Thymus (tissue), 11 donors: ENCODE measurements at regions not wholly inside any gene's neighbourhood (a gene's known extent, or its start where the extent isn't known, plus 50 kb on each side); places are given as distances from the start of the nearest gene placed in this dataset.

ENCODE experiments used
- DNase-seq, 9 donors: peaks; one replicate each; pipeline ENCODE4 v3.0.0-alpha.2; 2013; ENCODE audit warnings: low spot score in 9 of 9, low read depth in 6 of 9, missing footprints in 1 of 9
- H3K27ac ChIP-seq, 2 donors: one replicate each; pipeline ENCODE4 v1.5.1; 2013; ENCODE audit warnings: control low read depth in 1 of 2, low read depth in 1 of 2, low read length in 1 of 2, mild to moderate bottlenecking in 1 of 2, moderate library complexity in 1 of 2
- H3K27me3 ChIP-seq, 2 donors: one replicate each; pipeline ENCODE4 v1.5.1; 2013; ENCODE audit warnings: low read length in 1 of 2; ENCODE audit not compliant: control insufficient read depth in 2 of 2, insufficient read depth in 1 of 2
- H3K36me3 ChIP-seq, 2 donors: one replicate each; pipeline ENCODE4 v1.5.1; 2013; ENCODE audit warnings: low read length in 1 of 2, mild to moderate bottlenecking in 1 of 2, moderate library complexity in 1 of 2; ENCODE audit not compliant: control insufficient read depth in 2 of 2, insufficient read depth in 2 of 2
- H3K4me1 ChIP-seq, 2 donors: one replicate each; pipeline ENCODE4 v1.5.1; 2013; ENCODE audit warnings: low read length in 2 of 2; ENCODE audit not compliant: control insufficient read depth in 2 of 2, insufficient read depth in 2 of 2
- H3K4me3 ChIP-seq, 2 donors: one replicate each; pipeline ENCODE4 v1.5.1; 2013; ENCODE audit warnings: low read length in 2 of 2, control low read depth in 1 of 2, mild to moderate bottlenecking in 1 of 2
- H3K9me3 ChIP-seq, 2 donors: one replicate each; pipeline ENCODE4 v1.5.1; 2013; ENCODE audit warnings: low read length in 1 of 2, mild to moderate bottlenecking in 1 of 2; ENCODE audit not compliant: control insufficient read depth in 2 of 2, insufficient read depth in 1 of 2
- WGBS: extraction: QIAGEN DNeasy Blood & Tissue Kit; methylation state at CpG from one replicate; pipeline ENCODE4 v1.1.7; 2013; 5-methylcytosine and 5-hydroxymethylcytosine counted together
- donor health status: healthy.

- Histone ChIP-seq H3K36me3 (no peaks in the 10 kb centered on the region), H3K4me1 (no peaks in the 10 kb centered on the region), H3K27ac (no peak overlapping the region), H3K9me3 (no peaks in the 10 kb centered on the region), H3K4me3 (no peak overlapping the region), H3K27me3 (no peaks in the 10 kb centered on the region)
- DNase-seq, result no peak
- WGBS, result 70% methylated on average over 3 of the region's 3 CpGs
Observed at GRCh38 chr20:9955646-9956045, 79.1 kb upstream of the ANKEF1 start.

DNA sequence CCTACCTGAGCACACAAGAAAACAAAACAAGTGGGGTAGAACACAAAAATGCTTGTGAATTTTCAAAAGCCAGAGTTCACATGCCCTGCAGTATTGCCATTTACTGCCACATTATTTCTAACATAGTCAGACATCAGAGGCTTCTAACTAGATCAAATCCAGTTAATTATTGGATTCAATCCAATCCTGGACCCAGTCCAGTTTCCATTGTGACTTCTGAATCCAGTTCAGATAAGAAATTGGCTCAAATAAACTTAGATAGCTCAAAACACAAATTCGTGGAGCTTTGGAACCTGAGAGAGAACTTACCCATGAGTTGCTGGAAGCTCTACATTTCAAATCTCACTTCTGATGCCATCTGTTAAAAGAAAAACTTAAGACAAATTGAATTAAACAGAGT is 85.2 kb upstream of the ANKEF1 start:
- no peaks in the 10 kb centered on the region for H3K36me3 ChIP-seq
- peaks cover 0 to 2% of the 10 kb centered on the region in 2 donors for H3K27me3 ChIP-seq
- H3K9me3 ChIP-seq, result no peaks in the 10 kb centered on the region
- H3K4me3 ChIP-seq, result no peak overlapping the region
- no peak for DNase-seq
- no peaks in the 10 kb centered on the region for H3K4me1 ChIP-seq
- WGBS, result 83% methylated on average over 1 of the region's 1 CpG
- no peak overlapping the region for H3K27ac ChIP-seq

DNA sequence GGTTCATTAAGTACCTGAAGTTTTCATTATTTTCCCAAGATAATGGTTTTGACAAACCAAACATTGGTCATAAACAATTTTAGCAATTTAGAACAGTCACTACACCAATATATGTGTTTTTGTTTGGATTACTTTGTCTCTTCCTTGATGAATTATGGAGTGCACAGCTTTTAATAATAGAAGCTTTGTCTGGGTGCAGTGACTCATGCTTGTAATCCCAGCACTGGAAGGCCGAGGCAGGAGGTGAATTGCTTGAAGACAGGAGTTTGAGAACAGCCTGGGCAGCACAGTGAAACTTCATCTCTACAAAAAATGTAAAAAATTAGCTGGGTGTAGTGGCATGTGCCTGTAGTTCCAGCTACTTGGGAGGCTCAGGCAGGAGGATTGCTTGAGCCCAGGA is 89.4 kb upstream of the ANKEF1 start:
- Histone ChIP-seq H3K27ac (no peak overlapping the region), H3K4me3 (no peak overlapping the region), H3K27me3 (peaks cover 0 to 2% of the 10 kb centered on the region in 2 donors), H3K4me1 (no peaks in the 10 kb centered on the region), H3K36me3 (no peaks in the 10 kb centered on the region), H3K9me3 (no peaks in the 10 kb centered on the region)
- WGBS, result 90% methylated on average over 1 of the region's 1 CpG
- DNase-seq, result no peak

DNA sequence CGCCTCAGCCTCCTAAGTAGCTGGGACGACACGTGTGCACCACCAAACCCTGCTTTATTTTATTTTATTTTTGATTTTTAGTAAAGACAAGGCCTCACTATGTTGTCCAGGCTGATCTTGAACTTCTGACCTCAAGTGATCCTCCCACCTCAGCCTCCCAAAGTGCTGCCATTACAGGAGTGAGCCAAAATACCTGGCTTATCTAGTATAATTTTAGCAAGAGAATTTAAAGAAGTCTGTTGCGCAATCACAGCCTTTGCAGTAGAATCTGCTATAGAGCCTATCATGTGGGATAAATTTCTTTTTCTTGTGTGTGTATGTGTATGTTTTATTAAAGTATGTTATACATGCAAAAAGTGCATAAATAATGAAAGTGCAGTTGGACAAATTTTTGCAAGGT is 92.1 kb upstream of the ANKEF1 start:
- no peaks in the 10 kb centered on the region for H3K9me3 ChIP-seq
- no peak overlapping the region for H3K4me3 ChIP-seq
- DNase-seq, result no peak
- no peaks in the 10 kb centered on the region for H3K4me1 ChIP-seq
- no peaks in the 10 kb centered on the region for H3K27me3 ChIP-seq
- 95% methylated on average over 4 of the region's 4 CpGs for WGBS
- H3K36me3 ChIP-seq, result no peaks in the 10 kb centered on the region
- no peak overlapping the region for H3K27ac ChIP-seq

DNA sequence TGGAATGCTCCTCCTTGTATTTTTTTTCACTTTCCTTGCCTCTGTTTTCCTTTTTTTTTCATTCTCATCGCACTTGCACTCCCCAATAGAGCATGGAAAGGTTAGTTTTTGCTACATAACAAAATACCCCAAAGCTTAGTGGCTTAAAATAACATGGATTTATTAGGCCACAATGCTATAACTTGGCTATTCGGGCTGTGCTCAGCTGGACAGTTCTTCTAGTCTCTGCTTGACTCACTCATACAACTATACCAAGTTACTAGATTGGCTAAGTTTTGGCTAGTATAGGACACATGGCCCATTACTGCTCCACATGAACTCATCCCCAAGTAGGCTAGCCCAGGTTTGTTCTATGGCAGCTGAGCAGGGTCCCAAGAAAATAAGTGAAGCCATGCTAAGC is 94.5 kb upstream of the ANKEF1 start:
- H3K36me3 ChIP-seq, result no peaks in the 10 kb centered on the region
- H3K4me1 ChIP-seq, result no peaks in the 10 kb centered on the region
- 86% methylated on average over 2 of the region's 2 CpGs for WGBS
- H3K27ac ChIP-seq, result no peak overlapping the region
- H3K4me3 ChIP-seq, result no peak overlapping the region
- H3K27me3 ChIP-seq, result no peaks in the 10 kb centered on the region
- no peak for DNase-seq
- H3K9me3 ChIP-seq, result no peaks in the 10 kb centered on the region

DNA sequence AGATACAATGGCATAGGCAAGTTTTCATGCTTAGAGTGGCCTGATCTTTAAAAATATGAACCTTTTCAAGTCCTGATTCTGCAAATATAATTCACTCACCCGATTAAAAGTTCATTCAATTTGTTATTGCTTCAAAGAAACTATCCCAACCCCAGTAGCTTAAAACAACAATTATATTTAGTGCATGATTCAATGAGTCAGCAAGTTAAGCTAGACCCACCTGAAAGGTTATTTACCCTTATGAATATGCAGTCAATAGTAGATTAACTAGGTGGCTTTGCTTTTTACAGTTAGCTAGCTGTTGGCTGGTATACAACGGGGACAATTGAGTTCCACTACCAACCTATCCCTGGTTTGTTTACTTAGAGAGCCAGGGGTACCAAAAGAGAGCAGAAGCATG is 95.6 kb upstream of the ANKEF1 start:
- Histone ChIP-seq H3K4me3 (no peak overlapping the region), H3K27me3 (no peaks in the 10 kb centered on the region), H3K4me1 (no peaks in the 10 kb centered on the region), H3K27ac (no peak overlapping the region), H3K9me3 (no peaks in the 10 kb centered on the region), H3K36me3 (no peaks in the 10 kb centered on the region)
- no peak for DNase-seq
- WGBS, result 90% methylated on average over 2 of the region's 2 CpGs

GRCh38 chr20:9935285-9935684 is 96.4 kb upstream of the PAK5 start:
- no peak for DNase-seq
- Histone ChIP-seq H3K36me3 (no peaks in the 10 kb centered on the region), H3K9me3 (no peaks in the 10 kb centered on the region), H3K4me3 (no peak overlapping the region), H3K27ac (no peak overlapping the region), H3K4me1 (no peaks in the 10 kb centered on the region), H3K27me3 (no peaks in the 10 kb centered on the region)

DNA sequence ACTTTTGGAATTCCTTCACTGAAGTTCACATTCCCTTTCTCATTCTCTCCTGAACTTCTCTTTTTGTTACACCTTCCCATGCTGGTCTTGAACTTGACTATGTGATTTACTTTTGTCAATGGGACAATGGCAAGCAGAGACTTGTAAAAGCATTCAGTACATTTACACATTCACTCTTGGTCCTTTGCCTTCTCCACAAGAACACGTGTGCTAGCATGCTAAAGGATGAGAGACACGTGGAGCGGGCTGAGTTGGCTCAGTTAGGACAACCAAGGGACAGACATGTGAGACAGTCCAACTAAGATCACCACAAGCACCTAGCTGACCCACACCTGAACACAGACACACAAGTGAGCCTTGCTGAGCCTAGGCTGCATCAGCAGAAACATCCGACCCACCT is 91.3 kb upstream of the PAK5 start:
- 87% methylated on average over 4 of the region's 4 CpGs for WGBS
- no peaks in the 10 kb centered on the region for H3K27me3 ChIP-seq
- H3K36me3 ChIP-seq, result no peaks in the 10 kb centered on the region
- H3K4me3 ChIP-seq, result no peak overlapping the region
- no peak for DNase-seq
- H3K27ac ChIP-seq, result no peak overlapping the region
- no peaks in the 10 kb centered on the region for H3K9me3 ChIP-seq
- no peaks in the 10 kb centered on the region for H3K4me1 ChIP-seq

DNA sequence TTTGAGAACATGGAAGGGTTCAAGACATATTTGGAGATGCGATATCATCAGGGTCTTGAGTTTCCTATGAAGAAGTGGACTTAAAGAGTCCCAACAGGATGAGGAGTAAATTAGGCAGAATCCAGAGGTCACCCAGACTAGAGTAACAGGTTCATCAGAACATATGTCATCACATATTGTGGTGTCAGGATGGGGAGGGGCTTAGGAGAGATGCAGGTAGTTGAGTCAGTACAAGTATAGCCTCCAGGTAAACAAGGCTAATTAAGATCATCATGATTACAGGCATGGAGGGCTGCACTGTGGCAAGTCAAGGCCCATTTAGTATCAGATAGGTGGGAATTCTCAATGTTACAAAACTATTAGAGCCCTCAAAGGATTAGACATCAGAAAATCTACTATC is 90.1 kb upstream of the PAK5 start:
- Histone ChIP-seq H3K27ac (no peak overlapping the region), H3K4me1 (no peaks in the 10 kb centered on the region), H3K36me3 (no peaks in the 10 kb centered on the region), H3K9me3 (no peaks in the 10 kb centered on the region), H3K27me3 (no peaks in the 10 kb centered on the region), H3K4me3 (no peak overlapping the region)
- WGBS, result 97% methylated on average over 1 of the region's 1 CpG
- no peak for DNase-seq

DNA sequence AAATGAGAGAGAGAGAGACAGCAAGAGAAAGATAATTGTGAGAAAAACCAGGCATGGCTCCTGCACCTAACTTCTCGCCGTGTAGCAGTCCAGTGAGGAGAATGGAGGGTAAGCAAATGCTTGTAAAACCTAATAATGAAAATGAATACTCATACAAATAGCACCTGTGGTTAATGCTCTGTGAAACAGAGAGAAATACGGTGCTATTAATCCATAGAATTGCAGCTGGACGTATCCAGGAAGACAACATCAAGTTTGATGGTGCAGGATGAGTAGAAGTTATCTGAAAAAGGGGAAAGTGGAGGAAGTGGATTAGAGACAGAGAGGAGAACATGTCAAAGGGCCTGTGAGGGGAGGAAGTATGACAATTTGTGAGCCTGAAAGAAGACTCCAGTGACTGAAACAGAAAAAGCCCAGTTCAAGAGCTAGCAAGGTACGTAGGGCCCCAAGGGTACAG is 89.4 kb upstream of the PAK5 start:
- Histone ChIP-seq H3K27ac (no peak overlapping the region), H3K27me3 (no peaks in the 10 kb centered on the region), H3K36me3 (no peaks in the 10 kb centered on the region), H3K4me1 (no peaks in the 10 kb centered on the region), H3K9me3 (no peaks in the 10 kb centered on the region), H3K4me3 (no peak overlapping the region)
- WGBS, result 58% methylated on average over 5 of the region's 5 CpGs
- DNase-seq, result no peak
